K562 (cell line): ENCODE measurements at regions not wholly inside any gene's neighbourhood (a gene's known extent, or its start where the extent isn't known, plus 50 kb on each side); places are given as distances from the start of the nearest gene placed in this dataset.

Experiments
- BHLHE40 ChIP-seq: IDR thresholded peaks from 2 replicates; pipeline ENCODE4 v1.6.1; 2011; ENCODE audit warnings: low read length, improper control_type of control experiment
- CBX2 ChIP-seq: fragments of 200-600 bp; sonication (generic); IDR thresholded peaks from one replicate; pipeline ENCODE4 v1.6.1; 2012; ENCODE audit warnings: mild to moderate bottlenecking, low read length, inconsistent platforms; ENCODE audit not compliant: insufficient read depth, poor library complexity, severe bottlenecking
- CC2D1A ChIP-seq: fragments of 450-650 bp; IDR thresholded peaks from 2 replicates; pipeline ENCODE4 v1.6.1; 2017; ENCODE audit warnings: mild to moderate bottlenecking
- CCNT2 ChIP-seq: IDR thresholded peaks from 2 replicates; pipeline ENCODE4 v1.6.1; 2011; ENCODE audit warnings: borderline replicate concordance, low read depth, mild to moderate bottlenecking, moderate library complexity, mixed read lengths, low read length; ENCODE audit not compliant: insufficient read length; ENCODE audit errors: extremely low read depth
- DPF2 ChIP-seq: fragments of 450-650 bp; IDR thresholded peaks from 2 replicates; pipeline ENCODE4 v1.6.1; 2016
- FOXK2 ChIP-seq, 2 experiments: fragments of 450-650 bp; IDR thresholded peaks in 1 of 2; conservative IDR thresholded peaks in 1 of 2; 2 replicates each; pipeline ENCODE4 v1.6.1; 2016; ENCODE audit warnings: low read depth in 2 of 2, mild to moderate bottlenecking in 1 of 2
- HMGN3 ChIP-seq: IDR thresholded peaks from 2 replicates; pipeline ENCODE4 v1.6.1; 2011; ENCODE audit warnings: borderline replicate concordance, low read depth, mild to moderate bottlenecking, mixed read lengths, low read length; ENCODE audit not compliant: insufficient read length; ENCODE audit errors: extremely low read depth
- IRF2 ChIP-seq: sonication (generic); formaldehyde crosslinking; IDR thresholded peaks from 2 replicates; pipeline ENCODE4 v1.8.1; 2022; ENCODE audit warnings: mild to moderate bottlenecking, missing genetic modification reagents
- MECOM ChIP-seq: fragments of 250-450 bp; sonication (Bioruptor Pico); IDR thresholded peaks from 2 replicates; pipeline ENCODE4 v1.8.0; 2022; ENCODE audit warnings: inconsistent platforms
- NFXL1 ChIP-seq: fragments of 450-650 bp; formaldehyde crosslinking; IDR thresholded peaks from 2 replicates; pipeline ENCODE4 v1.4.0; 2021; ENCODE audit warnings: mild to moderate bottlenecking
- PHB2 ChIP-seq: fragments of 450-650 bp; IDR thresholded peaks from 2 replicates; pipeline ENCODE4 v1.6.1; 2017; ENCODE audit warnings: low read depth
- PHF20 ChIP-seq: fragments of 450-650 bp; IDR thresholded peaks from 2 replicates; pipeline ENCODE4 v1.6.1; 2018; ENCODE audit not compliant: partially characterized antibody
- PRMT5 ChIP-seq: sonication (generic); formaldehyde crosslinking; IDR thresholded peaks from 2 replicates; pipeline ENCODE4 v1.5.0; 2020; ENCODE audit warnings: missing genetic modification reagents
- RFX1 ChIP-seq: fragments of 450-650 bp; IDR thresholded peaks from 2 replicates; pipeline ENCODE4 v1.6.1; 2016; ENCODE audit warnings: mild to moderate bottlenecking, moderate library complexity
- SP1 ChIP-seq: sonication (generic); formaldehyde crosslinking; IDR thresholded peaks from 2 replicates; pipeline ENCODE4 v1.8.1; 2022; ENCODE audit warnings: mild to moderate bottlenecking, missing genetic modification reagents
- SUPT5H ChIP-seq: fragments of 450-650 bp; IDR thresholded peaks from 2 replicates; pipeline ENCODE4 v1.6.1; 2016
- ZEB2 ChIP-seq: fragments of 450-650 bp; IDR thresholded peaks from 2 replicates; pipeline ENCODE4 v1.6.1; 2016
- ZNF124 ChIP-seq: sonication (generic); formaldehyde crosslinking; IDR thresholded peaks from 2 replicates; pipeline ENCODE4 v1.8.1; 2022; ENCODE audit warnings: missing genetic modification reagents
- ZNF175 ChIP-seq: fragments of 200-800 bp; sonication (Bioruptor generic); IDR thresholded peaks from 2 replicates; pipeline ENCODE4 v1.6.1; 2016; ENCODE audit warnings: low read depth, mild to moderate bottlenecking, missing genetic modification characterization, missing compliant biosample characterization
- ZNF384 ChIP-seq: IDR thresholded peaks from 2 replicates; pipeline ENCODE4 v1.6.1; 2012; ENCODE audit warnings: low read depth, low read length, improper control_type of control experiment
- ZNF830 ChIP-seq: fragments of 250-450 bp; sonication (Bioruptor Pico); IDR thresholded peaks from 2 replicates; pipeline ENCODE4 v1.5.0; 2021; ENCODE audit warnings: mild to moderate bottlenecking
- TF ChIP-seq, protein P1 (sequence below): fragments of 250-450 bp; sonication (Bioruptor Pico); IDR thresholded peaks from 2 replicates; pipeline ENCODE4 v1.5.0; 2021
- TF ChIP-seq, protein P2 (sequence below): conservative IDR thresholded peaks from 2 replicates; pipeline ENCODE4 v1.6.1; 2011; ENCODE audit warnings: low read depth, mild to moderate bottlenecking, low read length; ENCODE audit not compliant: control insufficient read depth
- TF ChIP-seq, protein P3 (sequence below), 2 experiments: fragments of 450-650 bp in 1 of 2; sonication (generic) in 1 of 2; formaldehyde crosslinking; conservative IDR thresholded peaks; 2 replicates each; pipeline versions ENCODE4 v1.4.0 to v1.8.1; 2020 to 2022; ENCODE audit warnings: mild to moderate bottlenecking in 1 of 2, missing genetic modification reagents in 1 of 2
- TF ChIP-seq, protein P4 (sequence below), 2 experiments: fragments of 200-800 bp in 1 of 2; sonication (Bioruptor generic) in 1 of 2; sonication (generic) in 1 of 2; formaldehyde crosslinking in 1 of 2; IDR thresholded peaks in 1 of 2; conservative IDR thresholded peaks in 1 of 2; 2 replicates each; pipeline versions ENCODE4 v1.5.0 to v1.6.1; 2016 to 2020; ENCODE audit warnings: missing compliant biosample characterization in 1 of 2, missing genetic modification characterization in 1 of 2, missing genetic modification reagents in 1 of 2

DNA sequence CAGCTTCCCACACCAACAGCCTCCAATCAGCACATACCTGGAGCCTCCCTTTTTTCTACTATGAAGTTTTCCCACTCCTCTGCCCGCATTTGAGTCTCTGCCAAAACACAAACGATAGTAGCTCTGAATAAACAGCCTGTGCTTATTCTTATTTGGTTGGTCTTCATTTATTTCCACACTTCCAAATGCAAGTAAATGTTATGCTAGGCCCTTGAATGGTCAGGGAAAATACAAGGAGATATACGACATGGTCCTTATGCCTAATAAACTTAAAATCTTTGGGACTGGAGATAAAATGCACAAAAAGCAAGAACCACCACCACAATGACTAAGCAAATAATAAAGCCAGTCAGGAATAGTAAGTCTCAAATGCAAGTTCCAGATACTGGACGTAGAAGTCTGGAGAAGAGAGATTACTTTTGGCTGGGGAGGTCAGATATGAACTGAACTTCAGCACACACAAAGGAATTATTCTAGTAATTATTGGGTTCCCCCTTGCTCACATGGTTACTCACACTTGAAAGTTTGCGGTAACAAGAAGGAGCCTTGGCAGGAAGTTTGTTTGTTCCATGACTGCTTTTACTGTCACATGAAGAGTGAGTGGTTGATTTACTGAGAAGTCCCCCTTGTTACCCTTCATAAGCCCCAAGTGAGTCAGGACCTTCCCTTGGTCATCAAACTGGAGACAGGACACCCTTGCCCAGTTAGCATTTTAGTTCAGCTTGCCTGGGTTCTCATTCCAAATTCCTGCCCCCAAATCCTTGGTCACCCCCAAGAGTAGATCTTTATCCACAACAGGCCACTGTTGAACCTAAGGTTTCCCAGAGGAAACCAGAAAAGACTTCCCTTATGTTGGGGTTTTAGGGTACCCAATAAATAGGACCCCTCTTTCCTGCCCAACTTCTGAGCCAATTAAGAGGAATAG is 511.2 kb upstream of the JARID2 start (continued):
- TF ChIP-seq CBX2 (no peak), ZNF830 (CRISPR knock-in tag) (no peak), DPF2 (peak; percentile 99), SP1 (CRISPR knock-in tag) (peak; percentile 77), HMGN3 (peak; percentile 88), MECOM (CRISPR knock-in tag) (peak; percentile 66), ZNF384 (peak; percentile 43; the same call in 1 of the 2 replicates), SUPT5H (no peak), CC2D1A (peak; percentile 97), BHLHE40 (peak; percentile 77), IRF2 (CRISPR knock-in tag) (no peak), ZEB2 (peak; percentile 16; the same call in 1 of the 2 replicates), ZNF124 (no peak), CCNT2 (peak; percentile 99), PRMT5 (CRISPR knock-in tag) (no peak), ZNF175 (peak; percentile 95), FOXK2 (conservative IDR thresholded peaks at IDR 0.05 in 1 of 2, IDR thresholded peaks at IDR 0.05 in 1 of 2; ENCODE audit: low read depth in 2 of 2) (peak; percentile 69 to 77; a peak in 3 of 4 replicates), PHB2 (peak; percentile 97), PHF20 (no peak), NFXL1 (peak; percentile 72; the same call in 1 of the 2 replicates), RFX1 (peak; percentile 50; the same call in 1 of the 2 replicates)
- TF ChIP-seq, protein P1, sequence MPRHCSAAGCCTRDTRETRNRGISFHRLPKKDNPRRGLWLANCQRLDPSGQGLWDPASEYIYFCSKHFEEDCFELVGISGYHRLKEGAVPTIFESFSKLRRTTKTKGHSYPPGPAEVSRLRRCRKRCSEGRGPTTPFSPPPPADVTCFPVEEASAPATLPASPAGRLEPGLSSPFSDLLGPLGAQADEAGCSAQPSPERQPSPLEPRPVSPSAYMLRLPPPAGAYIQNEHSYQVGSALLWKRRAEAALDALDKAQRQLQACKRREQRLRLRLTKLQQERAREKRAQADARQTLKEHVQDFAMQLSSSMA (CRISPR knock-in tag), result peak; percentile 62; the same call in 1 of the 2 replicates
- TF ChIP-seq, protein P2, sequence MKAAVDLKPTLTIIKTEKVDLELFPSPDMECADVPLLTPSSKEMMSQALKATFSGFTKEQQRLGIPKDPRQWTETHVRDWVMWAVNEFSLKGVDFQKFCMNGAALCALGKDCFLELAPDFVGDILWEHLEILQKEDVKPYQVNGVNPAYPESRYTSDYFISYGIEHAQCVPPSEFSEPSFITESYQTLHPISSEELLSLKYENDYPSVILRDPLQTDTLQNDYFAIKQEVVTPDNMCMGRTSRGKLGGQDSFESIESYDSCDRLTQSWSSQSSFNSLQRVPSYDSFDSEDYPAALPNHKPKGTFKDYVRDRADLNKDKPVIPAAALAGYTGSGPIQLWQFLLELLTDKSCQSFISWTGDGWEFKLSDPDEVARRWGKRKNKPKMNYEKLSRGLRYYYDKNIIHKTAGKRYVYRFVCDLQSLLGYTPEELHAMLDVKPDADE, result no peak; the same call in 1 of the 2 replicates
- TF ChIP-seq, protein P3, sequence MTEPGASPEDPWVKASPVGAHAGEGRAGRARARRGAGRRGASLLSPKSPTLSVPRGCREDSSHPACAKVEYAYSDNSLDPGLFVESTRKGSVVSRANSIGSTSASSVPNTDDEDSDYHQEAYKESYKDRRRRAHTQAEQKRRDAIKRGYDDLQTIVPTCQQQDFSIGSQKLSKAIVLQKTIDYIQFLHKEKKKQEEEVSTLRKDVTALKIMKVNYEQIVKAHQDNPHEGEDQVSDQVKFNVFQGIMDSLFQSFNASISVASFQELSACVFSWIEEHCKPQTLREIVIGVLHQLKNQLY (CRISPR knock-in tag; conservative IDR thresholded peaks at IDR 0.05), result no peak
- TF ChIP-seq, protein P4, sequence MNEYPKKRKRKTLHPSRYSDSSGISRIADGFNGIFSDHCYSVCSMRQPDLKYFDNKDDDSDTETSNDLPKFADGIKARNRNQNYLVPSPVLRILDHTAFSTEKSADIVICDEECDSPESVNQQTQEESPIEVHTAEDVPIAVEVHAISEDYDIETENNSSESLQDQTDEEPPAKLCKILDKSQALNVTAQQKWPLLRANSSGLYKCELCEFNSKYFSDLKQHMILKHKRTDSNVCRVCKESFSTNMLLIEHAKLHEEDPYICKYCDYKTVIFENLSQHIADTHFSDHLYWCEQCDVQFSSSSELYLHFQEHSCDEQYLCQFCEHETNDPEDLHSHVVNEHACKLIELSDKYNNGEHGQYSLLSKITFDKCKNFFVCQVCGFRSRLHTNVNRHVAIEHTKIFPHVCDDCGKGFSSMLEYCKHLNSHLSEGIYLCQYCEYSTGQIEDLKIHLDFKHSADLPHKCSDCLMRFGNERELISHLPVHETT (CRISPR knock-in tag; conservative IDR thresholded peaks at IDR 0.05 in 1 of 2, IDR thresholded peaks at IDR 0.05 in 1 of 2), result peak in 1 of 2 experiments; percentile 93; a peak in 2 of 4 replicates
